SK-N-SH (cell line): ENCODE measurements at regions not wholly inside any gene's neighbourhood (a gene's known extent, or its start where the extent isn't known, plus 50 kb on each side); places are given as distances from the start of the nearest gene placed in this dataset.

Experiments
- ELF1 ChIP-seq: IDR thresholded peaks from 2 replicates; pipeline ENCODE4 v1.4.0; 2012
- EP300 ChIP-seq, 2 experiments: IDR thresholded peaks; 2 replicates each; pipeline versions ENCODE4 v1.4.0 to v1.6.1; 2012; ENCODE audit warnings: borderline replicate concordance in 1 of 2, low read depth in 1 of 2, low read length in 1 of 2
- FOSL2 ChIP-seq: IDR thresholded peaks from 2 replicates; pipeline ENCODE4 v1.4.0; 2012; ENCODE audit warnings: low read depth, mild to moderate bottlenecking, moderate library complexity, borderline replicate concordance
- FOXM1 ChIP-seq: IDR thresholded peaks from 2 replicates; pipeline ENCODE4 v1.4.0; 2012; ENCODE audit warnings: low read depth, mild to moderate bottlenecking
- POLR2AphosphoS5 ChIP-seq: IDR thresholded peaks from 2 replicates; pipeline ENCODE4 v1.6.1; 2012; ENCODE audit warnings: low read depth, low read length
- SMC3 ChIP-seq: IDR thresholded peaks from 2 replicates; pipeline ENCODE4 v1.6.1; 2012; ENCODE audit warnings: low read depth, low read length, improper control_type of control experiment
- TF ChIP-seq, protein P1 (sequence below): fragments of 200-600 bp; sonication (generic); IDR thresholded peaks from 2 replicates; pipeline ENCODE4 v1.6.1; 2017; ENCODE audit warnings: antibody characterized with exemption, mild to moderate bottlenecking, moderate library complexity

DNA sequence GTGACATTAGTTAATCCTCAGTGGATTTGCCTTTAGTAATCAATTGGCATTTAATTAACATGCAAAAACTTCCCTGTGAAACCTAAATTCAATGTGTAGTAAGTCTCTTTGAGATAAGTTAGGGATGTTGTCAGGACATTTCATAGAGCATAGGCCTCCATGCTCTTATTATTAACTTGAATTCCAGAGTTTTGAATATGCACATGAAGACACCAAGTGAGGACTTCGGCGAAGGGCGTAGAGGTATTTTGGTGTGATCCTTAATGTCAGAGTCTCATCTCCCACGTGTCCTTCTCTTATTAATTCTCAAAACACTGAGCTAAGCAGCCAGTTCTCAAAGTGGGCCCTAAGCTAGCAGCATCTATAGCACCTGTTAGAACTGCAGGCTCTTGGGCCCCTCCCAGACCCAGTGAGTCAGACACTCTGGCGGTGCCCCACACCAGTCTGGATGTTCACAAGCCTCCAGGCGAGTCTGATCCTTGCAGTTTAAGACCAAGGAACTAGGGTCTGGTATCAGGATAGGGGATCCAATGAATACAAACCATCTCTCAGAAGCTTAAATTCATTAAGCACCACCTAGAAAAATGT lies 292.1 kb downstream of the QKI start:
- TF ChIP-seq, protein P1, sequence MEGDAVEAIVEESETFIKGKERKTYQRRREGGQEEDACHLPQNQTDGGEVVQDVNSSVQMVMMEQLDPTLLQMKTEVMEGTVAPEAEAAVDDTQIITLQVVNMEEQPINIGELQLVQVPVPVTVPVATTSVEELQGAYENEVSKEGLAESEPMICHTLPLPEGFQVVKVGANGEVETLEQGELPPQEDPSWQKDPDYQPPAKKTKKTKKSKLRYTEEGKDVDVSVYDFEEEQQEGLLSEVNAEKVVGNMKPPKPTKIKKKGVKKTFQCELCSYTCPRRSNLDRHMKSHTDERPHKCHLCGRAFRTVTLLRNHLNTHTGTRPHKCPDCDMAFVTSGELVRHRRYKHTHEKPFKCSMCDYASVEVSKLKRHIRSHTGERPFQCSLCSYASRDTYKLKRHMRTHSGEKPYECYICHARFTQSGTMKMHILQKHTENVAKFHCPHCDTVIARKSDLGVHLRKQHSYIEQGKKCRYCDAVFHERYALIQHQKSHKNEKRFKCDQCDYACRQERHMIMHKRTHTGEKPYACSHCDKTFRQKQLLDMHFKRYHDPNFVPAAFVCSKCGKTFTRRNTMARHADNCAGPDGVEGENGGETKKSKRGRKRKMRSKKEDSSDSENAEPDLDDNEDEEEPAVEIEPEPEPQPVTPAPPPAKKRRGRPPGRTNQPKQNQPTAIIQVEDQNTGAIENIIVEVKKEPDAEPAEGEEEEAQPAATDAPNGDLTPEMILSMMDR = no peak
- TF ChIP-seq ELF1 = no peak
- no peak for TF ChIP-seq POLR2AphosphoS5
- no peak for TF ChIP-seq EP300 (IDR thresholded peaks at IDR 0.05; ENCODE audit: borderline replicate concordance in 1 of 2, low read depth in 1 of 2, low read length in 1 of 2)
- TF ChIP-seq SMC3 = no peak
- TF ChIP-seq FOXM1 = no peak
- no peak for TF ChIP-seq FOSL2
